HEK293 (cell line): ENCODE measurements at regions not wholly inside any gene's neighbourhood (a gene's known extent, or its start where the extent isn't known, plus 50 kb on each side); places are given as distances from the start of the nearest gene placed in this dataset.

Source experiments
- BCL11A ChIP-seq: fragments of 450-650 bp; formaldehyde crosslinking; IDR thresholded peaks from 2 replicates; pipeline ENCODE4 v1.5.1; 2016; ENCODE audit warnings: low read depth, missing biosample characterization, missing genetic modification characterization
- CTCF ChIP-seq: fragments of 450-650 bp; formaldehyde crosslinking; IDR thresholded peaks from 2 replicates; pipeline ENCODE4 v1.5.1; 2016; ENCODE audit warnings: missing biosample characterization, missing genetic modification characterization

GRCh38 chr1:119298687-119299303 lies 69.8 kb upstream of the HAO2 start:
- TF ChIP-seq BCL11A (tag by site-specific recombination) (no peak), CTCF (tag by site-specific recombination) (no peak)
